ENCODE measurements at regions not wholly inside any gene's neighbourhood (a gene's known extent, or its start where the extent isn't known, plus 50 kb on each side); places are given as distances from the start of the nearest gene placed in this dataset.

DNA sequence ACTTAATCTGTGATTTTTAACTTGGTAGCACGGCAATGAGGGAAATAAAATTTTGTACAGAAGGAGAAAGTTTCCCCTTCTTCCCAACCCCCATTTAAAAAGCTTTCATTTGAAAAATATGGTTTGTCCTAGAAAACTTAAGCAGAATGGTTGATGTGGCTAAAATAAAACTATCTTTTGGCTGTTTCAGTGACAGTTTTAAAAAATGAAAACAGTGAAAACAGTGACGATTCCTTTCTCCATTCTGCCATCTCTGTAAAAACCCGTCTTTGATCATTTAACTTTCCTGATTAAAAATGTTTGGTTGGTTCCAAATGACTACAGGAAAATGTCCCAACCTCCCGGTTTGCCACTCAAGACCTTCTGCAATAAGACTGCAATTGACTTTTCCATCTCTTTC, 160.7 kb downstream of the EBLN2 start:
- TF ChIP-seq, protein P1, sequence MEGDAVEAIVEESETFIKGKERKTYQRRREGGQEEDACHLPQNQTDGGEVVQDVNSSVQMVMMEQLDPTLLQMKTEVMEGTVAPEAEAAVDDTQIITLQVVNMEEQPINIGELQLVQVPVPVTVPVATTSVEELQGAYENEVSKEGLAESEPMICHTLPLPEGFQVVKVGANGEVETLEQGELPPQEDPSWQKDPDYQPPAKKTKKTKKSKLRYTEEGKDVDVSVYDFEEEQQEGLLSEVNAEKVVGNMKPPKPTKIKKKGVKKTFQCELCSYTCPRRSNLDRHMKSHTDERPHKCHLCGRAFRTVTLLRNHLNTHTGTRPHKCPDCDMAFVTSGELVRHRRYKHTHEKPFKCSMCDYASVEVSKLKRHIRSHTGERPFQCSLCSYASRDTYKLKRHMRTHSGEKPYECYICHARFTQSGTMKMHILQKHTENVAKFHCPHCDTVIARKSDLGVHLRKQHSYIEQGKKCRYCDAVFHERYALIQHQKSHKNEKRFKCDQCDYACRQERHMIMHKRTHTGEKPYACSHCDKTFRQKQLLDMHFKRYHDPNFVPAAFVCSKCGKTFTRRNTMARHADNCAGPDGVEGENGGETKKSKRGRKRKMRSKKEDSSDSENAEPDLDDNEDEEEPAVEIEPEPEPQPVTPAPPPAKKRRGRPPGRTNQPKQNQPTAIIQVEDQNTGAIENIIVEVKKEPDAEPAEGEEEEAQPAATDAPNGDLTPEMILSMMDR (IDR thresholded peaks at IDR 0.05; ENCODE audit: insufficient read depth, low read depth, low read length), result no peak
- no peak for TF ChIP-seq EZH2 (IDR thresholded peaks at IDR 0.05; ENCODE audit: insufficient read depth, low read length)
